Endothelial cell of umbilical vein (primary cell): ENCODE measurements at regions not wholly inside any gene's neighbourhood (a gene's known extent, or its start where the extent isn't known, plus 50 kb on each side); places are given as distances from the start of the nearest gene placed in this dataset.

Experiments
- BruUV-seq: library from RNA; stranded (reverse); fragments of 400-500 nt; replicated peaks from 2 replicates; lab custom pipeline; 2021; lab: Mats Ljungman, UMichigan
- CTCF ChIA-PET: fragments of 300-600, 350-600 bp; sonication (Branson Sonifier 250); formaldehyde crosslinking; loops from one replicate; lab custom pipeline; 2021; ENCODE audit warnings: antibody characterized with exemption, inconsistent platforms; lab: Charles Lee
- POLR2A ChIA-PET: fragments of 300-600, 350-600 bp; sonication (Branson Sonifier 250); formaldehyde crosslinking; loops from one replicate; lab custom pipeline; 2021; ENCODE audit warnings: antibody characterized with exemption, inconsistent platforms; lab: Charles Lee
- DNase-seq: peaks from one replicate; pipeline ENCODE4 v3.0.0-alpha.2; 2011; ENCODE audit warnings: low read depth, low spot score
- FAIRE-seq: peaks from 2 replicates; lab custom pipeline; 2011; peaks lifted over from hg19 to GRCh38; lab: Jason Lieb, UNC
- H2AFZ ChIP-seq: 2 replicates; pipeline ENCODE4 v1.6.0; 2012; ENCODE audit warnings: low read depth, low read length, control low read depth, inconsistent platforms
- H3K27ac ChIP-seq: 2 replicates; pipeline ENCODE4 v1.5.1; 2011; ENCODE audit warnings: low read depth, mild to moderate bottlenecking, control low read depth, low read length, moderate library complexity; ENCODE audit not compliant: insufficient read depth
- H3K27me3 ChIP-seq, 2 experiments: 2 replicates each; pipeline versions ENCODE4 v1.6.0 to v1.6.1; 2011; ENCODE audit warnings: low read length in 2 of 2, mixed read lengths in 1 of 2; ENCODE audit not compliant: control insufficient read depth in 2 of 2, insufficient read depth in 2 of 2
- H3K36me3 ChIP-seq, 2 experiments: 2 replicates in 1 of 2; 3 replicates in 1 of 2; pipeline ENCODE4 v1.5.1; 2011; ENCODE audit warnings: low read length in 2 of 2, mild to moderate bottlenecking in 1 of 2, moderate library complexity in 1 of 2; ENCODE audit not compliant: control insufficient read depth in 2 of 2, insufficient read depth in 2 of 2; ENCODE audit errors: extremely low read depth in 1 of 2
- H3K4me1 ChIP-seq: 3 replicates; pipeline ENCODE4 v1.5.1; 2011; ENCODE audit warnings: mild to moderate bottlenecking, low read length; ENCODE audit not compliant: control insufficient read depth, insufficient read depth; ENCODE audit errors: extremely low read depth
- H3K4me2 ChIP-seq: 2 replicates; pipeline ENCODE4 v1.6.1; 2011; ENCODE audit warnings: low read length, control low read depth, mixed read lengths; ENCODE audit not compliant: insufficient read depth
- H3K4me3 ChIP-seq, 3 experiments: fragments of 200-600 bp in 1 of 3; sonication (generic), shearing (Covaris generic) in 1 of 3; replicated peaks in 1 of 3; 2 replicates each; pipeline ENCODE4 v1.5.1; 2011 to 2016; ENCODE audit warnings: control low read depth in 3 of 3, low read length in 3 of 3, mild to moderate bottlenecking in 2 of 3, inconsistent platforms in 1 of 3, low read depth in 1 of 3, moderate library complexity in 1 of 3; ENCODE audit not compliant: insufficient read depth in 1 of 3
- H3K79me2 ChIP-seq: 2 replicates; pipeline ENCODE4 v1.6.0; 2012; ENCODE audit warnings: low read length, inconsistent platforms; ENCODE audit not compliant: control insufficient read depth, insufficient read depth
- H3K9ac ChIP-seq: replicated peaks from 2 replicates; pipeline ENCODE3; 2011; ENCODE audit warnings: low read length, control low read depth; ENCODE audit not compliant: insufficient read depth; ENCODE audit errors: extremely low read depth
- H3K9me1 ChIP-seq: replicated peaks from 3 replicates; pipeline ENCODE4 v1.6.0; 2011; ENCODE audit warnings: mild to moderate bottlenecking, low read length; ENCODE audit not compliant: control insufficient read depth, insufficient read depth; ENCODE audit errors: extremely low read depth
- H3K9me3 ChIP-seq: replicated peaks from 2 replicates; pipeline ENCODE4 v1.5.1; 2012; ENCODE audit warnings: low read length, inconsistent platforms; ENCODE audit not compliant: control insufficient read depth, insufficient read depth
- H4K20me1 ChIP-seq: replicated peaks from 2 replicates; pipeline ENCODE3; 2011; ENCODE audit warnings: mild to moderate bottlenecking, low read length; ENCODE audit not compliant: control insufficient read depth, insufficient read depth; ENCODE audit errors: extremely low read depth
- CTCF ChIP-seq, 2 donors: IDR thresholded peaks; 1 replicate in 1 of 2; 2 replicates in 1 of 2; pipeline ENCODE4 v1.5.1; 2011; ENCODE audit warnings: low read length in 2 of 2, mild to moderate bottlenecking in 2 of 2, moderate library complexity in 2 of 2, control low read depth in 1 of 2, inconsistent platforms in 1 of 2, low read depth in 1 of 2; ENCODE audit not compliant: insufficient read depth in 1 of 2; ENCODE audit errors: extremely low read depth in 1 of 2
- EZH2 ChIP-seq: IDR thresholded peaks from 2 replicates; pipeline ENCODE4 v1.6.1; 2012; ENCODE audit warnings: borderline replicate concordance, low read depth, mild to moderate bottlenecking, moderate library complexity, low read length, inconsistent platforms; ENCODE audit not compliant: severe bottlenecking
- FOS ChIP-seq: IDR thresholded peaks from 2 replicates; pipeline ENCODE4 v1.6.1; 2011; ENCODE audit warnings: mild to moderate bottlenecking, low read length, moderate library complexity, borderline replicate concordance; ENCODE audit not compliant: insufficient read depth
- GATA2 ChIP-seq: IDR thresholded peaks from 2 replicates; pipeline ENCODE4 v1.7.0; 2011; ENCODE audit warnings: low read depth, mild to moderate bottlenecking, moderate library complexity, mixed read lengths, low read length; ENCODE audit not compliant: insufficient read length, insufficient read depth
- JUN ChIP-seq: IDR thresholded peaks from 2 replicates; pipeline ENCODE4 v1.6.1; 2011; ENCODE audit warnings: borderline replicate concordance, low read depth; ENCODE audit not compliant: insufficient read length, insufficient read depth
- MAX ChIP-seq: IDR thresholded peaks from 2 replicates; pipeline ENCODE4 v1.6.1; 2011; ENCODE audit not compliant: insufficient read depth, insufficient read length
- MYC ChIP-seq: IDR thresholded peaks from one replicate; pipeline ENCODE4 v1.6.1; 2011; ENCODE audit warnings: mild to moderate bottlenecking, low read depth, low read length
- POLR2A ChIP-seq: IDR thresholded peaks from 2 replicates; pipeline ENCODE4 v1.6.1; 2012; ENCODE audit warnings: low read depth, mild to moderate bottlenecking, control low read depth, low read length
- POLR2AphosphoS5 ChIP-seq: IDR thresholded peaks from 2 replicates; pipeline ENCODE4 v1.6.1; 2012; ENCODE audit warnings: low read depth, mild to moderate bottlenecking, control low read depth, low read length, moderate library complexity; ENCODE audit not compliant: insufficient read depth
- dilution Hi-C: fragments of 300-500 bp; cut with MboI; formaldehyde crosslinking; loops from one replicate; pipeline ENCODE4 v1.15.0; 2019; ENCODE audit warnings: low sequenced_read_pairs; ENCODE audit not compliant: extremely low pct_ligation_motif_present
- intact Hi-C: fragments of 100-400 bp; cut with micrococcal nuclease; formaldehyde crosslinking; loops from one replicate; pipeline ENCODE4 v1.10.0; 2022

- Histone ChIP-seq H3K4me2 (no peak overlapping the region), H2AFZ (no peak overlapping the region), H3K36me3 (no peaks in the 10 kb centered on the region), H3K4me1 (peaks cover 6% of the 10 kb centered on the region), H4K20me1 (no peaks in the 10 kb centered on the region), H3K9ac (no peak overlapping the region), H3K27me3 (no peaks in the 10 kb centered on the region), H3K27ac (no peak overlapping the region), H3K4me3 (no peak overlapping the region), H3K9me1 (no peaks in the 10 kb centered on the region), H3K9me3 (no peaks in the 10 kb centered on the region), H3K79me2 (no peaks in the 10 kb centered on the region)
- no peak for FAIRE-seq
- POLR2A ChIA-PET = no interaction called here
- intact Hi-C loops (no loop called here), dilution Hi-C loops (no loop called here)
- no peak for DNase-seq
- CTCF ChIA-PET = no interaction called here
- BruUV-seq = no TSS peak
- TF ChIP-seq POLR2A (no peak), EZH2 (no peak), GATA2 (no peak), MAX (no peak), MYC (no peak), JUN (no peak), CTCF (IDR thresholded peaks at IDR 0.05; ENCODE audit: extremely low read depth in 1 of 2, insufficient read depth in 1 of 2, low read depth in 1 of 2, low read length in 2 of 2) (no peak), FOS (no peak), POLR2AphosphoS5 (no peak)
Observed at GRCh38 chrX:39975101-39975925, 122.4 kb downstream of the BCOR start.
